Endodermal cell (in vitro differentiated cells): ENCODE measurements at regions not wholly inside any gene's neighbourhood (a gene's known extent, or its start where the extent isn't known, plus 50 kb on each side); places are given as distances from the start of the nearest gene placed in this dataset.
A peak's percentile ranks its signal among the peaks of the same experiment; 100 is the strongest.

ENCODE experiments used
- DNase-seq: peaks from one replicate; pipeline ENCODE4 v3.0.0-alpha.2; 2017
- H3K27ac ChIP-seq: 2 replicates; pipeline ENCODE4 v1.5.1; 2013; ENCODE audit warnings: mild to moderate bottlenecking, low read depth, low read length, moderate library complexity
- H3K27me3 ChIP-seq: 2 replicates; pipeline ENCODE4 v1.6.1; 2013; ENCODE audit warnings: mild to moderate bottlenecking, low read length, moderate library complexity; ENCODE audit not compliant: insufficient read depth, control insufficient read depth, poor library complexity, severe bottlenecking
- H3K36me3 ChIP-seq: 2 replicates; pipeline ENCODE4 v1.7.0; 2013; ENCODE audit warnings: mild to moderate bottlenecking, low read length, moderate library complexity; ENCODE audit not compliant: control insufficient read depth, insufficient read depth
- H3K4me1 ChIP-seq: one replicate; pipeline ENCODE4 v1.7.0; 2013; ENCODE audit warnings: low read length; ENCODE audit not compliant: control insufficient read depth, insufficient read depth
- H3K4me3 ChIP-seq: 2 replicates; pipeline ENCODE4 v1.5.1; 2013; ENCODE audit warnings: mild to moderate bottlenecking, low read length, moderate library complexity
- H3K9ac ChIP-seq: 2 replicates; pipeline ENCODE4 v1.6.1; 2013; ENCODE audit warnings: mild to moderate bottlenecking, low read length, moderate library complexity; ENCODE audit not compliant: poor library complexity, severe bottlenecking; ENCODE audit errors: extremely low read depth
- H3K9me3 ChIP-seq: 2 replicates; pipeline ENCODE4 v1.6.1; 2013; ENCODE audit warnings: mild to moderate bottlenecking, low read length, moderate library complexity; ENCODE audit not compliant: control insufficient read depth
- H3K27ac Mint-ChIP-seq: 2 replicates; pipeline ENCODE4 v1.8.0; 2020; ENCODE audit warnings: mixed read lengths
- H3K27me3 Mint-ChIP-seq: 2 replicates; pipeline ENCODE4 v1.8.0; 2021; ENCODE audit warnings: mild to moderate bottlenecking, mixed read lengths; ENCODE audit not compliant: insufficient read depth
- H3K36me3 Mint-ChIP-seq: 2 replicates; pipeline ENCODE4 v1.8.0; 2020; ENCODE audit warnings: low read depth, mixed read lengths
- H3K4me1 Mint-ChIP-seq: 2 replicates; pipeline ENCODE4 v1.8.0; 2020; ENCODE audit warnings: mixed read lengths
- H3K4me3 Mint-ChIP-seq: 2 replicates; pipeline ENCODE4 v1.8.0; 2020; ENCODE audit warnings: mild to moderate bottlenecking, moderate library complexity, mixed read lengths
- H3K9me3 Mint-ChIP-seq: 2 replicates; pipeline ENCODE4 v1.8.0; 2020; ENCODE audit warnings: mild to moderate bottlenecking, mixed read lengths
- CTCF ChIP-seq: fragments of 200-600 bp; sonication (generic); conservative IDR thresholded peaks from 2 replicates; pipeline ENCODE4 v1.5.0; 2021; ENCODE audit warnings: antibody characterized with exemption, mild to moderate bottlenecking
- WGBS, 2 experiments: methylation state at CpG; one replicate each; pipeline versions ENCODE4 v1.1.5 to v1.1.7; 2013; ENCODE audit warnings: missing lambda C conversion rate in 2 of 2, mixed read lengths in 1 of 2; ENCODE audit not compliant: insufficient coverage in 1 of 2, insufficient read length in 1 of 2; 5-methylcytosine and 5-hydroxymethylcytosine counted together

GRCh38 chr4:27082776-27083175 is 222.1 kb downstream of the STIM2 start:
- Histone ChIP-seq H3K4me3 (no peak overlapping the region), H3K9me3 (no peaks in the 10 kb centered on the region), H3K36me3 (no peaks in the 10 kb centered on the region), H3K4me1 (no peaks in the 10 kb centered on the region), H3K9ac (no peak overlapping the region), H3K27me3 (peaks cover 31% of the 10 kb centered on the region), H3K27ac (no peak overlapping the region)
- WGBS, 2 experiments, result 86 to 95% methylated on average over 1 to 4 of the region's 4 CpGs
- peaks cover 17% of the 10 kb centered on the region for H3K4me1 Mint-ChIP-seq
- no peak overlapping the region for H3K27ac Mint-ChIP-seq
- H3K36me3 Mint-ChIP-seq, result no peaks in the 10 kb centered on the region
- H3K9me3 Mint-ChIP-seq, result no peaks in the 10 kb centered on the region
- H3K27me3 Mint-ChIP-seq, result peaks cover 42% of the 10 kb centered on the region
- no peak for TF ChIP-seq CTCF
- H3K4me3 Mint-ChIP-seq, result no peak overlapping the region
- no peak for DNase-seq

GRCh38 chr4:27084685-27085361 is 224.2 kb downstream of the STIM2 start:
- Histone ChIP-seq H3K27ac (no peak overlapping the region), H3K9ac (peak overlapping the region; percentile 27), H3K27me3 (peaks cover 31% of the 10 kb centered on the region), H3K9me3 (no peaks in the 10 kb centered on the region), H3K4me1 (peaks cover 8% of the 10 kb centered on the region), H3K4me3 (peak overlapping the region; percentile 84), H3K36me3 (no peaks in the 10 kb centered on the region)
- no peak overlapping the region for H3K27ac Mint-ChIP-seq
- peak overlapping the region; percentile 58 for H3K4me3 Mint-ChIP-seq
- peaks cover 42% of the 10 kb centered on the region for H3K27me3 Mint-ChIP-seq
- peak; percentile 87 for DNase-seq
- H3K36me3 Mint-ChIP-seq, result no peaks in the 10 kb centered on the region
- peaks cover 33% of the 10 kb centered on the region for H3K4me1 Mint-ChIP-seq
- peak; percentile 55 for TF ChIP-seq CTCF
- WGBS, 2 experiments, result 1 to 2% methylated on average over 20 to 33 of the region's 33 CpGs
- H3K9me3 Mint-ChIP-seq, result no peaks in the 10 kb centered on the region

GRCh38 chr4:27085396-27085795 is 224.8 kb downstream of the STIM2 start:
- no peaks in the 10 kb centered on the region for H3K9me3 Mint-ChIP-seq
- no peaks in the 10 kb centered on the region for H3K36me3 ChIP-seq
- TF ChIP-seq CTCF, result no peak
- DNase-seq, result peak; percentile 45
- WGBS, 2 experiments, result 48 to 54% methylated on average over 6 to 7 of the region's 7 CpGs
- no peak overlapping the region for H3K27ac ChIP-seq
- H3K36me3 Mint-ChIP-seq, result no peaks in the 10 kb centered on the region
- H3K9ac ChIP-seq, result no peak overlapping the region
- H3K27me3 ChIP-seq, result peaks cover 31% of the 10 kb centered on the region
- peaks cover 36% of the 10 kb centered on the region for H3K4me1 Mint-ChIP-seq
- peaks cover 36% of the 10 kb centered on the region for H3K27me3 Mint-ChIP-seq
- H3K27ac Mint-ChIP-seq, result no peak overlapping the region
- H3K9me3 ChIP-seq, result no peaks in the 10 kb centered on the region
- peak overlapping the region; percentile 84 for H3K4me3 ChIP-seq
- H3K4me1 ChIP-seq, result peaks cover 8% of the 10 kb centered on the region
- H3K4me3 Mint-ChIP-seq, result peak overlapping the region; percentile 58
